Prostate gland (tissue), 2 donors: ENCODE measurements at regions not wholly inside any gene's neighbourhood (a gene's known extent, or its start where the extent isn't known, plus 50 kb on each side); places are given as distances from the start of the nearest gene placed in this dataset.

Experiments
- DNase-seq: peaks from one replicate; pipeline ENCODE4 v3.0.0-alpha.2; 2019; ENCODE audit warnings: low spot score
- H3K27ac ChIP-seq, 2 donors: fragments of 200-600 bp; sonication (generic); 2 replicates each; pipeline ENCODE4 v1.5.1; 2017 to 2019
- H3K27me3 ChIP-seq: fragments of 200-600 bp; sonication (generic); replicated peaks from 2 replicates; pipeline ENCODE4 v1.5.1; 2019; ENCODE audit not compliant: insufficient read depth
- H3K36me3 ChIP-seq, 2 donors: fragments of 200-600 bp; sonication (generic); 1 replicate in 1 of 2; 2 replicates in 1 of 2; pipeline versions ENCODE4 v1.5.1 to v1.8.1; 2017 to 2019
- H3K4me1 ChIP-seq: fragments of 200-600 bp; sonication (generic); replicated peaks from 2 replicates; pipeline ENCODE4 v1.5.1; 2019
- H3K4me3 ChIP-seq, 2 donors: fragments of 200-600 bp; sonication (generic); 2 replicates each; pipeline ENCODE4 v1.5.1; 2017 to 2019
- H3K9me3 ChIP-seq: fragments of 200-600 bp; sonication (generic); 2 replicates; pipeline ENCODE4 v1.5.1; 2017
- POLR2A ChIP-seq: fragments of 450-650 bp; IDR thresholded peaks from one replicate; pipeline ENCODE4 v1.6.1; 2016; ENCODE audit warnings: antibody characterized with exemption, mild to moderate bottlenecking
- POLR2AphosphoS5 ChIP-seq: sonication (generic); formaldehyde crosslinking; IDR thresholded peaks from one replicate; pipeline ENCODE4 v1.6.1; 2017; ENCODE audit warnings: antibody characterized with exemption
- WGBS: methylation state at CpG from one replicate; pipeline ENCODE4 v1.1.5; 2018; 5-methylcytosine and 5-hydroxymethylcytosine counted together
- intact Hi-C: fragments of 100-400 bp; cut with DNase I; formaldehyde crosslinking; loops from one replicate; pipeline ENCODE4 v1.14.2; 2022
- TF ChIP-seq, protein P1 (sequence below), 4 experiments: fragments of 200-600 bp in 2 of 4; fragments of 450-650 bp in 2 of 4; sonication (generic) in 2 of 4; IDR thresholded peaks; 1 replicate in 3 of 4; 2 replicates in 1 of 4; pipeline ENCODE4 v1.5.1; 2016 to 2019; ENCODE audit warnings: antibody characterized with exemption in 4 of 4, mild to moderate bottlenecking in 2 of 4, moderate library complexity in 2 of 4

- intact Hi-C loops: no loop called here
- TF ChIP-seq POLR2A (no peak), POLR2AphosphoS5 (no peak)
- TF ChIP-seq, protein P1, sequence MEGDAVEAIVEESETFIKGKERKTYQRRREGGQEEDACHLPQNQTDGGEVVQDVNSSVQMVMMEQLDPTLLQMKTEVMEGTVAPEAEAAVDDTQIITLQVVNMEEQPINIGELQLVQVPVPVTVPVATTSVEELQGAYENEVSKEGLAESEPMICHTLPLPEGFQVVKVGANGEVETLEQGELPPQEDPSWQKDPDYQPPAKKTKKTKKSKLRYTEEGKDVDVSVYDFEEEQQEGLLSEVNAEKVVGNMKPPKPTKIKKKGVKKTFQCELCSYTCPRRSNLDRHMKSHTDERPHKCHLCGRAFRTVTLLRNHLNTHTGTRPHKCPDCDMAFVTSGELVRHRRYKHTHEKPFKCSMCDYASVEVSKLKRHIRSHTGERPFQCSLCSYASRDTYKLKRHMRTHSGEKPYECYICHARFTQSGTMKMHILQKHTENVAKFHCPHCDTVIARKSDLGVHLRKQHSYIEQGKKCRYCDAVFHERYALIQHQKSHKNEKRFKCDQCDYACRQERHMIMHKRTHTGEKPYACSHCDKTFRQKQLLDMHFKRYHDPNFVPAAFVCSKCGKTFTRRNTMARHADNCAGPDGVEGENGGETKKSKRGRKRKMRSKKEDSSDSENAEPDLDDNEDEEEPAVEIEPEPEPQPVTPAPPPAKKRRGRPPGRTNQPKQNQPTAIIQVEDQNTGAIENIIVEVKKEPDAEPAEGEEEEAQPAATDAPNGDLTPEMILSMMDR (IDR thresholded peaks at IDR 0.05): no peak
- no peaks in the 10 kb centered on the region for H3K4me1 ChIP-seq
- no peak for DNase-seq
- H3K27ac ChIP-seq: no peak overlapping the region
- no peaks in the 10 kb centered on the region for H3K27me3 ChIP-seq
- 93% methylated on average over 5 of the region's 5 CpGs for WGBS
- H3K9me3 ChIP-seq: no peaks in the 10 kb centered on the region
- no peaks in the 10 kb centered on the region for H3K36me3 ChIP-seq
- no peak overlapping the region for H3K4me3 ChIP-seq
Observed at GRCh38 chr21:38716942-38717341, 88.8 kb upstream of the ETS2 start.

GRCh38 chr21:38718481-38718880 lies 87.2 kb upstream of the ETS2 start:
- Histone ChIP-seq H3K4me1 (no peaks in the 10 kb centered on the region), H3K9me3 (no peaks in the 10 kb centered on the region), H3K36me3 (no peaks in the 10 kb centered on the region), H3K27me3 (no peaks in the 10 kb centered on the region), H3K4me3 (no peak overlapping the region), H3K27ac (no peak overlapping the region)
- no peak for DNase-seq
- intact Hi-C loops: no loop called here
- 76% methylated on average over 3 of the region's 3 CpGs for WGBS
- TF ChIP-seq POLR2A: no peak
- TF ChIP-seq, protein P1 (IDR thresholded peaks at IDR 0.05): no peak
- TF ChIP-seq POLR2AphosphoS5: no peak

GRCh38 chr21:38720074-38720473 lies 85.7 kb upstream of the ETS2 start:
- H3K36me3 ChIP-seq: no peaks in the 10 kb centered on the region
- no peak overlapping the region for H3K4me3 ChIP-seq
- no peaks in the 10 kb centered on the region for H3K4me1 ChIP-seq
- H3K27me3 ChIP-seq: no peaks in the 10 kb centered on the region
- TF ChIP-seq POLR2AphosphoS5: no peak
- TF ChIP-seq, protein P1 (IDR thresholded peaks at IDR 0.05): no peak
- no peak for TF ChIP-seq POLR2A
- no peaks in the 10 kb centered on the region for H3K9me3 ChIP-seq
- WGBS: 97% methylated on average over 6 of the region's 6 CpGs
- H3K27ac ChIP-seq: no peak overlapping the region
- intact Hi-C loops: no loop called here
- no peak for DNase-seq

- Histone ChIP-seq H3K27ac (no peak overlapping the region), H3K4me1 (no peaks in the 10 kb centered on the region), H3K9me3 (no peaks in the 10 kb centered on the region), H3K27me3 (no peaks in the 10 kb centered on the region), H3K4me3 (no peak overlapping the region), H3K36me3 (no peaks in the 10 kb centered on the region)
- intact Hi-C loops: no loop called here
- TF ChIP-seq POLR2AphosphoS5: no peak
- no peak for TF ChIP-seq POLR2A
- TF ChIP-seq, protein P1 (IDR thresholded peaks at IDR 0.05): no peak
- no peak for DNase-seq
- 72% methylated on average over 6 of the region's 6 CpGs for WGBS
Observed at GRCh38 chr21:38721055-38721454, 84.7 kb upstream of the ETS2 start.

DNA sequence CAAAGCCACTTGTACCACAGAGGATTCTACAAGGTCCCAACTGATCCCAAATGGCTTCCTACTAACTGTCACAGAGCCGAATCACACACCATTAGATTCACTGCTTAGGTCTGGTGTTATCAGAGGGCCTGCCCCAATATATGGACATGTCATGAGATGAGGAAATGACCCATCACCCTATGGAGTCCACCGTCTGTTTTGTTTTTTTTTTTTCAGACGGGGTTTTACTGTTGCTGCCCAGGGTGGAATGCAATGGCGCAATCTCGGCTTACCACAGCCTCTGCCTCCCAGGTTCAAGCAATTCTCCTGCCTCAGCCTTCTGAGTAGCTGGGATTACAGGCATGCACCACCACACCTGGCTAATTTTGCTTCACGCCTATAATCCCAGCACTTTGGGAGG lies 83.8 kb upstream of the ETS2 start:
- Histone ChIP-seq H3K4me3 (no peak overlapping the region), H3K27me3 (no peaks in the 10 kb centered on the region), H3K9me3 (no peaks in the 10 kb centered on the region), H3K4me1 (no peaks in the 10 kb centered on the region), H3K36me3 (no peaks in the 10 kb centered on the region), H3K27ac (no peak overlapping the region)
- intact Hi-C loops: no loop called here
- TF ChIP-seq POLR2AphosphoS5 (no peak), POLR2A (no peak)
- TF ChIP-seq, protein P1 (IDR thresholded peaks at IDR 0.05): no peak
- no peak for DNase-seq
- 87% methylated on average over 6 of the region's 6 CpGs for WGBS
